ENCODE measurements at regions not wholly inside any gene's neighbourhood (a gene's known extent, or its start where the extent isn't known, plus 50 kb on each side); places are given as distances from the start of the nearest gene placed in this dataset.

DNA sequence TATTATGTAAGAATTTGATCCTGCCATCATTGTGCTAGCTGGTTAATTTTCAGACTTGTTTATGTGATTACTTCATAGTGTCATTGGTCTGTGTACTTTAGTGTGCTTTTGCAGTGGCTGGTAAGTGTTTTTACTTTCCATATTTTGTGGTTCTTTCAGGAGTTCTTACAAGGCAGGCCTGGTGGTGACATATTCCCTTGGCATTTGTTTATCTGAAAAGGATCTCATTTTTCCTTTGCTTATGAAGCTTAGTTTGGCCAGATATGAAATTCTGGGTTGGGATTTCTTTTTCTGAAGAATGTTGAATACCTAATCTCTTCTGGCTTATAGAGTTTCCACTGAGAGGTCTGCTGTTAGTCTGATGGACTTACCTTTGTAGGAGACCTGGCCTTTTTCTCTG lies 72.8 kb upstream of the MC4R start:
- no peak for DNase-seq

DNA sequence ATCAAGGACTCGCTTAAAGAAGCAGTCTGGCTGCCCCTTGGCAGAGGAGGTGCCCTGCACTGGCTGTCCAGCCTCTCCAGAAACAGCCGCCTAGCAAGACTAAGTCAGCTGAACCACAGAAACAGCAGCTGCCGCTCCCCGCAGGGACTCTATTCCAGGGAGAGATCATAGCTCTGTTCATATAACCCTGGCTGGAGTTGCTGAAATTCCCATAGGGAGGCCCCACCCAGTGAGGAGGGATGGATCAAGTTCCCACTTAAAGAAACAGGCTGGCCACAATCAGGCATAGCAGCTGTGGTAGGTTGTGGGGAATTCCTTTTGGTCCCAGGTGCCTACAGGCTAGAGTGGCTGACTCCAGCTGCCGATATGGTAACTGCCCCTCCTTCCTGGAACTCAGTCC lies 74.2 kb upstream of the MC4R start:
- DNase-seq = no peak

DNA sequence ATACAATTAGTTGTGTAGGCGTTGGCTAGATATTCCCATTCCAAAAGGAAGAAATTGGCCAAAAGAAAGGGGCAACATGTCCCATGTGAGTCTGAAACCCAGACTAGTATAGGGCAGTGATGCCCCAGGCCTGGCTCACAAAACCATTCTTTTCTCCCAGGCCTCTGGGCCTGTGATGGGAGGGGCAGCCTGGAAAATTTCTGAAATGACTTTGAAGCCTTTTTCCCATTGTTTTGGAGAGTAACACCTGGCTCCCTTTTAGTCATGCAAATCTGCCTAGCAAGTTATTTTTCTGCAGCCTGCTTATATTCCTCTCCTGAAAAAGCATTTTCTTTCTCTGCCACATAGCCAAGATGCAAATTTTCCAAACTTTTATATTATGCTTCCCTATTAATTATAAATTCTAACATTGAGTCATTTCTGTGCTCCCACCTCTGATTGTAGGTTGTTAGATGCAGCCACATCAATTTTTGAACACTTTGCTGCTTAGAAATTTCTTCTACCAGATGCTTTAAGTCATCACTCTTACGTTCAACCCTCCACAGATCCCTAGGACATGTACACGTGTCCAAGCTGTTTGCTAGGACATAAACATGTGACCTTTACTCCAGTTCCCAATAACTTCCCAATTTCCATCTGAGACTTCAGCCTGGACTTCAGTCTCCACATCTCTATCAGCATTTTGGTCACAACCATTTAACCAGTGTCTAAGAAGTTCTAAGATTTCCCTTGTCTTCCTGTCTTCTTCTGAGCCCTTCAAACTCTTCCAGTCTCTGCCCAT lies 76.1 kb upstream of the MC4R start:
- DNase-seq = no peak

DNA sequence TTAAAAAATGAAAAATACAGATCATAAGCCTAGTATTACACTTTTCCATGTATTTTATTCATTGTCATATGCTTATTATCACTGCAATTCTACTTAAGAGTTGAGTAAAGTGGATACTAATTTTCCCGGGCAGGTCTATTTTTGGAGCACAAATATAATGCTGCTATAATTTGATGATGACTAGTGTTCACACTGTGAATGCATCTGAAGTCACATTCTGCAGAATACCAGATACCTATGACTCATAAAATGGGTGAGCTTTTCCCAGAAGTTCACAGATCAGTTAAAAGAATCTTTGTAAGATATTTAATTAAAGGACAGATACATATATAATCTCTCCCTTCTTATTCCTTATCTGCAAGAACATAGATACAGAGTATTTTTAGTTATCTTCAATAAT lies 79.8 kb upstream of the MC4R start:
- DNase-seq = no peak

DNA sequence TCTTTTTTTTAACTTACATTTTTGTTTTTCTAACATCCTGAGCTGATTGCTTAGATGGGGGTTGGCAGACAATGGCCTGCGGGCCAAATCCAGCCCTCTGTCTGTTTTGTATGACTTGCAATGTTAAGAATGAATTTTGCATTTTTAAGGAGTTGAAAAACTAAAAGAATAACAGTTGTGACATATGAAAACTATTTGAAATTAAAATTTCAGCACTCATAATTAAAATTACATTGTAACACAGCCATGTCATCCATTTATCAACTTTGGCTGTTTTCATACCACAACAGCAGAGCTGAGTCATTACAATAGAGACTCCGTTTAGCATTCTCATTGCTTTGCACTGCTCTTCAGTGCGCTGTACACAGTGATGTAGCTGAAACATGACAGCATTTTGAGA lies 94.1 kb upstream of the MC4R start:
- no peak for DNase-seq

DNA sequence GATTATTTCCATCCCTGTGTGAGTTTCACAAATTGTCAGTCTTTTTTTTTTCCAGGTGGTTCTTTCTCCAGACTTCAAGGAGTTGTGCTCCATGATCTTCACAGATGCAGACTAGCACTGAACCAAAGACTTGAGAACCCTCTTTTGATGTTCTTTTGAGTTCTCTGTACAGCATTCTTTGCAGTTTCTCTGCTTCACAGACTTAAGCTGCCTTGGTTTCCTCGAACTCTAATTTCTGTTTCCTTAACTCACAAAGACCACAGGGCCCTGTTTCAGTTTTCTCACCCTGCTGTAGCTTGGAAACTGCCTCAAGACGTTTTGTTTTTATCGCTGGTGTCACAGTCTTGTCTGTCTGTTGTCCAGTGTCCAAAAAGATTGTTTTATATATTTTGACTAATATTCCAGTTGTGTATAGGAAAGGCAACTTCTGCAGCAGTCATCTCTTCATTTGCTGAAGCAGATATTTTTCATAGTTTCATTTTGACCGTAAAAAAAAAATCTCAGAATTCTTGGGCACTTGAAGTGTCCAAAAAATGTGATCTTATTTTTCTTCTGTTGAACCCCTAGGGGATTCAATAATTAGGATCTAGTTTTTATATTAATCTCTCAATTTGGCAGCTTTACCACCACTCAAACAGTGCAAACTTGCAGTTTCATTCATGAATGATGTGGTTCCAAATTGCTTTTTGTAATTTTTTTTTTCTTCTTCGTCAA lies 97.0 kb upstream of the MC4R start:
- DNase-seq = no peak

DNA sequence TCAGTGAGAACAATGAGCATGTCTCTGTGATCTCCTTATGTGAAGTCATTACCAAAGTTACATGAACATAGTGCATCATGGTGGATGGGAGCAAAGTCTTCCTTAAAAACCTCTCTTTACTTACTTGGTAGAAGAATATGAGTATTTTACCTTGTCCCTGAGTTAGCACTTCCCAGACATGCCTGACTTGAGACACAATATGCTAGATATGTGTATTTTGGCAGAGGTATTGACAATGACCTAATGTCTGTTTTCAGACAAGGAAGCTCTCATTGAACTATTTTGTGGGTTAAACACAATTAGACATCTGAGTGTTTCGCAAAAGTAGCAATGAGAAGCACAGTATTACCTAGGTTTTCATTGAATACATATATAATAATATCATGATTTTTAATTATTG lies 99.1 kb upstream of the MC4R start:
- DNase-seq = no peak

DNA sequence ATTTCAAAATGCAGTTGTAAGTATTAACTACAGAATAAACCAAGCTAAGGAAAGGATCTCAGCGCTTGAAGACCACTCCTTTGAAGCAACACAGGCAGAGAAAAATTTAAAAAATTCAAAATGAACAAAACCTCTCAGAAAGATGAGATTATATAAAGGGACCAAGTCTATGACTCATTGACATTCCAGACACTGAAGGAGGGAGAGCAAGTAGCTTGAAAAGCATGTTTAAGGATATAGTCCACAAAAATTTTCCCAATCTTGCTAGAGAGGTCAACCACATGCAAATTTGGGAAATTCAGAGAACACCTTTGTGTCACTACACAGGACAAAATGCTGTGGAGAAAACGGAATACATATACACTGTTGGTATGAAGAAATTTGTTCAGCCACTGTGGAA lies 112.6 kb upstream of the MC4R start:
- DNase-seq = no peak

DNA sequence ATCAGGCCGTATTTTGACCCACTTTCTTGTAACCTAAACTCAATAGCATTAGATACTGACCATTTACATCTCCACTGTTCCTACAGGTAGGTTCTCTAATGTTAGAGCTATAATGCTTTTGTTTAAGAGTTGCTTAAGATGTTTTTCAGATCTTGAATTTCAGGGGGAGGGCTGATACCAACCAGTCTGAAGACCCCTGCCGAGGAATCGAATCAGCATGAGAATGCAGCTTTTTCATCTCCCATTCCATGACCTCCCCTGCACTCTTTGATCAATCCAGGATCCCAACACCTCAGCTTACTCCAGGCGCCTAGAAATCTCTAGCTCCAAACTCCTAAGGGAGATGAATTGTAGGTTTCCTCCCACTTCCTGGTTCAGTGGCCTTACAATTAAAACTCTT lies 120.5 kb upstream of the MC4R start:
- no peak for DNase-seq

DNA sequence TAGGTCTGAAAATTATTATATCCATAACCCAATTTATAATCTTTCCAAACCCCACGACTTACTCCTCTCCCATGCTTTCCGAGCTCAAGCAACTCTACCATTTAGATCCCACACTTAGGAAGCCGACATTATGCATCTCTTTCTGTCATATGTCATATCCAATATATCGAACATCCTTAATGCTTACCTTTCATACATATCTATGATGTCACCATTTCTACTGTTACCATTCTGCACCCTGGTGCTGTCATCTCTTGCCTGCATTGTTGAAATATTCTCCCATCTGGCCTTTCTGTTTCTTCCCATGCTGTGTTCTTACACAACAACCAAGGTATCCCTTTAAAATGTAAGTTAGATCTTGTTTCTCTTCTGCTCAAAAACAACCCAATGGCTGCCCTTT lies 127.1 kb upstream of the MC4R start:
- DNase-seq = no peak

DNA sequence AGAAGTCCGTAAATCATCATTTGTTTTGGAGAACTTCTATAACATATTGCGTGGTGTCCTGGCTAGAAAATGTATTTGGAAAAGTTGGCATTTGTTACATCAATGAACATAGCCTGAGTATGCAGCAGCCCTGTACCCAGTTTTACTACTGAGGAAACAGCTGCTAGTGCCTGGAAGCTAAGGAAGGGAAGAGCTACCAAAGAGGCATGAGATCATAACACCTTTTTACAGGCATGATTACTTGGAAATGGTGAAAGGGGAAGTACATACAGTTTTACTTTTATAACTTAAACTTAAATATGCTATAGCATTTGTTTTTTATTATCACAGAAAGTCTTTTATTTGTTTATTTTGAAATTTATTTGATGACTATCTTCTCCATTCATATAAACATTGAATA lies 128.4 kb upstream of the MC4R start:
- DNase-seq = no peak

DNA sequence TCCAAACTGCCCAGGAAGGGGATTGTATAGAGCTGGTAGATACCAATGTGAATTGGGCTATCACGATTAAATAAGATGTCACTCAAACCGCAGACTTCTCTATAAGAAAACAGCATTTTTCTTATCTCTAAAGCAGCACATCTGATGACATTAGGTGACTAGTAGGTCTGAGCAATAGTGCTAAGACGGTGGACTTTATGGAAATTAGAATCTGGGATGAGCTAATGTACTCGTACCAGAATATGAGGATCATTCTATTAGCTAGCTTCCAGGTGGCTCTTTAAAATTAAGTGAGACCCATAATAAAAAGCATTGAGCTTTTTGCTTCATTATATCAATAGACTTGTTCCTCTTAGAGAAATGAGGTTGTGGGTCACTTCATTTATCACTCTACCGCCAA lies 130.0 kb upstream of the MC4R start:
- DNase-seq = no peak

DNA sequence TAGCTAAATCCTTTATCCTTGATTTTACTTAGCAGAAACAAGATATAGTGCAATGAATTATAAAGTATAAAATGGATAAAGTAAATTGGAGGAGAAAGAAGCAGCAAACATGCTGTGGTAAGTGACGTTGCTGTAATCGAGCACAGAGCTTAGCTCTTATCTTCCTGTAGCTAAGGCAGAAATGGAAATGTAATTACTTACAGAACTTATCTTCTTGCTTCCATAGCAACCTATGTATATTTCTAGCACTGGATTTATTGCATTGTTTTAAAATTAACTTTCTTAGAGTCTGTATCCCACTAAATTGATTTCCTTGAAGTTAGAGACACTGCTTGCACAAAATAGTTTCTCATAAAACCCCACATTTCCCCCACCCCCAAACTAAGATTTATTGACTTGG lies 130.6 kb upstream of the MC4R start:
- no peak for DNase-seq

DNA sequence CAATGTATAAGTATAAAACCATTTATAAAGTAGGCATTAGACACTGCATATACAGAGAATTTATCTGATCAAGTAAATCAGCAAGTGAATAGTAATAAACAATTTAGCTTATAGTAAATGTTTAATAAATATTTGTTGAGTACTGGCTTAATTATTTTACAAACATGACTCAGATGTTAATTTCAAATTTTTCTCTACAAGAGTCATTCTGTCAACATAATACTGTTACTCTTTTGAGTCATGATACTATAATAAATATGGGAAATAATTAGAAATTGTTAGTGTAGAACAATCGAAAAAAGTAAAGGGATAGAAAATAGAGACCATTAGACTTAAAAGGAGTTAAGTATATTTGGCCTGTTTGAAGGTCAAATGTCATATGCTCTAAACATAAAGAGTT lies 133.6 kb upstream of the MC4R start:
- DNase-seq = no peak

DNA sequence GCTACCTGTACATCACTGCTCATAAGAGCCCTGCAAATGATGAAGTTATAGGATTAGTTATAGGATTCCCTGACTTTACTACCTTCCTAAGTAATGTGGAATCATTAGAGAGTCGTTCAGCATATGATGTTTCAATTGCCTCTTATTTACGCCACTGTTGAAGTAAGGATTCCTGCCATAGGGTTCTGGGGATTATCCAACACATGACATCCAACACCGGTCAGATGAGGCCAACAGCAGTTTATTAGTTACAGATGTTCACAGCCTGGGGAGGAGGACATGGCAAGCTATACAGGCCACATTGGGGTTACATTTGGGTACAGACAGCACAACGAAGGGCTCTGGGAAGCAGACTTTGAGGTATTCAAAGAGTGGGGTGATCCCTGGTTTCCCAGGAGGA lies 134.1 kb upstream of the MC4R start:
- DNase-seq = no peak

DNA sequence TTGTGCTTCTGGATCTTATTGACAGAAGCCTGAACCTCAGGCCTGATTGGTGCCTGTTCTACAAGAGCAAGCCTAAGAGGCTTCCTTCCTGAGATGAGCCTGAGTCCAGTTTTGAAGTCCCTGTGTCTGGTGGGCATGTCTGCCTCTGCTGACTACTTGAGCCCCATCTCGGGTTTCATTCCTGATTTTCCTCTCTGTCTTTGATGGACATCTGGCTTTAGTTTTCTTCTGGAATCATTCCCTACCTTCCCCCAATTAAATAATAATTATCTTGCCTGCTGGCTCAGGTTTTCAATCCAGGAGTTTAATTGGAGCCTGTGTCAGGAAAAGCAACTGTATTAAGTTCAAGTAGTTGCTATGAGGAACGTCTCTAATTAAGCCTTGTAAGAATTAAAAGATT lies 135.5 kb upstream of the MC4R start:
- no peak for DNase-seq

DNA sequence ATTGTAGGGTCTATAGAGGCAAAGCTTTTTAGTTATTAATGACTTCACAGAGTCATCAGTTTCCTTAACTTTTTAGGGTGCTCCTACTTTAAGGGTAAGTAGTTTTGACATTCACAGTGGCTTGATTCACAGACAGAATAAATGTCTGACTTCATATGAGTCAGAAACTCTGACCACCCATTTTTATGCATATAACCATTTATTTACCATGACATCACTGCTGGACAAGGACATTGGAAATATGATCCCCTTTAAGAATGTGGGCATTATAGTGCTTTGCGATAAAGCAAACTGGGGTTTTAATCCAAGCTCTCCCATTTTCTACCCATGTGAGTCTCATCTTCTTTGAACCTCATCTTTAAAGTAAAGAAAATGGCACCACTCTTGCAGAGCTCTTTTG lies 162.0 kb upstream of the MC4R start:
- DNase-seq = no peak

DNA sequence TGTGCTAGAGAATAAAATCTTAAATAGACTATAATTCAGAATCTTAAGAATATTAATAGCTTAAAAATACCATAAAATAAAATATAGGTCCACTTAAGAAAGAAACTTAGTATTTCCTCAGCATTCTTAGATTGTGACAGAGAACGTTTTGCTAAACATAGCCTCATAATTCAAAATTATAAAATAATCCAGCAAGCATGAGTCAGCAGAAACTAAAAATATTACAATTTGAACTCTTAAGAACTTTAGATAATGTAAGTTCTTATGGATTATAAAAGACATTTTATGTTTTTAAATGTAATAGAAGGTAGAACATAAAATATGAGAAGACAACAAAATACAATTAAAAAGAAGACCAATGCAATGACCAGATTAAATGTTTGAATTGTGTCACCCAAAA lies 164.5 kb upstream of the MC4R start:
- no peak for DNase-seq

DNA sequence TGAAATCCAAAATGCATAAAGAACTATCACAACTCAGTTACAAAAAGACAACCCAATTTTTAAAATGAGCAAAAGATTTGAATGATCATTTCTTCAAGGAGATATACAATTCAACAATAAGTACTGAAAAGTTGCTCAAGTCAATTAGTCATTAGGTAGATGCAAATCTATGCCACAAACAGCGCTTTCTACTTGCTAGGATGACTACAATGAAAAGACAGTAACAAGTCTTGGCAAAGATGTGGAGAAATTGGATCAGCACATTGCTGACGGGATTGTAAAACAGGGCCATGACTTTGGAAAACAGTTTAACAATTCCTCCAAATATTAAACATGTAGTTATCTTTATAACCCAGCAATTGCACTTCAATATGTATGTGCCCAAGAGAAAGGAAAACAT lies 166.3 kb upstream of the MC4R start:
- no peak for DNase-seq

DNA sequence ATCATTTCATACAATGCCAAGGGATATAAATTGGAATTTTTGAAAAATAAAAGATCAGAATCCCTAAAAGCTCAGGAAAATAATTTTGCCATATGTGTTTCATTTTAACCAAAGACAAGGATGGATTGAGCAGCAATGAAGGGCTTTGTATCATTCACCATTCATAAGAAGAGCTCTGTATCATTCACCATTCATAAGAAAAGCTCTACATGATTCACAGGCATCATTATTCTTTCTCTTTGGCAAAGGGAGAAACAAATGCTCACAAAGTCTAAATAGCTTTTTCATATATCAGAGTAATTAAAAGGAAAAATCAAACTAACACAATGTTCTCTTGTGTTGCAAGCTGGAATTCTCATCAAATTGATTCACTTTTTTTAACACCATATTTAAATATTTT lies 169.1 kb upstream of the MC4R start:
- no peak for DNase-seq

DNA sequence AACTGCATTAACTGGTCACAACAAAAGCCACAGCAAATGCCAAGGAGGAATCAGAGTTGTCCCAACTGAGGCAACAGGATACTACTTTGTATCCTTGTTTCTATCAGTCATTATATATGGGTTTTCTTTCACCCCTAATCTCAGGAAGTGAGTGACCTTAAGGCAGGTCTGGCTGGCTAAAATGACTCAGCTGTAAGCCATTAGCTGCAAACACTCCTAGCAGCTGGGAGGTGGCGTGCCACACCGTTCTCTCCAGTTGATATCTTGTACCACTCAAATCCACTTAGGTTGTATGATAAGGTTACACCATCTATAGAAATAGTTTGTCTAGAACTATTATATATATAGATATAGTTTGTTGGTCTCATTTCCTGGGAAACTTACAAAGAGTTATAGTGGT lies 171.1 kb upstream of the MC4R start:
- no peak for DNase-seq

DNA sequence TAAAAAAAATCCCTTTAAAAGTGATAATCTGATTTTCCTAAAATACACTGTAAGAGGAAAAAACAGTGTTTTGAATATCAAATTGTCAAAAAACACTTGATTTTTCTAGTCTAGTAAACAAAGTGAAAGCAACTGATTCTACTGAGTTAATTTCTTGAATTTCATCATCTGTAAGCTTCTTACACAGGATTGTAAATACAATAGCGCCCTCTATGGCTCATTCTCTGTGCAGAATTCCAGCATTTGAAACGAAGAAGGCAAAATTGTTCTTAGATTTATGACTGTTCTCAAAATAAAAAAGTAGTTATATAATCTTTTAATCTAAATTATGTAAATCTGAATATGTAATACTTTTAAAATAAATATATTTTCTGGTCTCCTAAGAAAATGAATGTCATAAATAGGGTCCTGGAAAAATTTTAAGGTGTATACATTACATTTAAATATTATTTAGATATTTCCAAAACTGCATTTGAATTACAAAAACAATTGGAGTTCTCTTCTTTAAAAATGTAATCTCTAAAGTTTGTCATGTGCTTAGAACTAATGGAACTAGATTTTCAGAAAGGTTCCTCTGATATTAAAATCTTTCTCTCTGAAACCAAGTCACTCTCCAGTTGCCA lies 176.9 kb upstream of the MC4R start:
- peak; percentile 3 for DNase-seq

DNA sequence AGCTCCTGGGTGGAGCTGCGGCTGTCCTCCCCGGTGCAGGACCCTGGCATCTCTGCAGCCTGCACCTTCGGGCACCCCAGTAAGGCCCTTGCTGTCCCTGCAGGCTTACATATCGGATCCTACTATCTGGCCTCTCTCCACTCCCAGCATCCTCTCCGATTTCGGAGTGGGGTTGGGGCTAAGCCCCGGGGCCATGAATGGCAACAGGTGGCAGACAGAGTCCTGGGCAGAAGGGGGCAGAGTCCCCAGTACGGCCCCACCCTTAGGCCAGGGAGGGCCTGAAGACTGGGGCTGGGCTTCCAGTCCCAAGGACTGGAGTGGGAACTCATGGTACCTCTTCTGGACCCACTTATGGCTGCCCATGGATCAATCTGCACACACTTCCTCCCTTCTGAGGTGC lies 180.4 kb upstream of the MC4R start:
- DNase-seq = no peak

DNA sequence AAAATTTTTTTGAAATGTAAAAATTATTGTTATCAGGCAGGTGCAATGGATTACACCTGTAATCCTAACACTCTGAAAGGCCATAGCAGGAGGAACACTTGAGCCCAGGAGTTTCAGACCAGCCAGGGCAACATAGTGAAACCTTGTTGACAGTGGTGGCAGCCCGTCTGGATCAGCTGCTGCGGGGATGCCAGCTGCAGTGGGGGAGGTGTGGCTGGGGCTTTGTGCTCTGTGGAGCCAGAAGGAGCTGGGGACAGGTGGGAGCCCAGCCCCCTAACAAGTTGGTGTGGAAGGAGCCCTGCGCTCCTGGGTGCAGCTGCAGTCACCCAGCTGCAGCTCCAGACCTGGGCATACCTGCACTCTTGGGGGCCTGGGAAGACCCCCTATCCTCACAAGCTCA lies 182.4 kb upstream of the MC4R start:
- DNase-seq = no peak
